Natural killer cell (primary cell): ENCODE measurements at regions not wholly inside any gene's neighbourhood (a gene's known extent, or its start where the extent isn't known, plus 50 kb on each side); places are given as distances from the start of the nearest gene placed in this dataset.

Experiments used
- ATAC-seq, 3 donors: fragments of 150-1000 bp in 2 of 3; fragments of 200-7000 bp in 1 of 3; cut with Tn5 transposase; 1 replicate in 1 of 3; 2 replicates in 2 of 3; pipeline ENCODE4 v1.10.0; 2021; ENCODE audit warnings: mild to moderate bottlenecking in 2 of 3, moderate library complexity in 2 of 3
- DNase-seq, 2 donors: peaks; one replicate each; pipeline versions ENCODE4 v3.0.0 to v3.0.0-alpha.2; 2013 to 2021; ENCODE audit warnings: mixed read lengths in 1 of 2
- H3K27ac ChIP-seq: one replicate; pipeline ENCODE4 v1.5.1; 2013; ENCODE audit warnings: mild to moderate bottlenecking, low read length
- H3K27me3 ChIP-seq: one replicate; pipeline ENCODE4 v1.6.1; 2013; ENCODE audit warnings: low read length; ENCODE audit not compliant: control insufficient read depth, insufficient read depth
- H3K36me3 ChIP-seq: one replicate; pipeline ENCODE4 v1.6.1; 2013; ENCODE audit warnings: low read length; ENCODE audit not compliant: control insufficient read depth, insufficient read depth
- H3K4me1 ChIP-seq: one replicate; pipeline ENCODE4 v1.6.1; 2013; ENCODE audit warnings: low read length; ENCODE audit not compliant: control insufficient read depth, insufficient read depth
- H3K4me3 ChIP-seq: one replicate; pipeline ENCODE4 v1.5.1; 2013; ENCODE audit warnings: low read length
- H3K9me3 ChIP-seq: one replicate; pipeline ENCODE4 v1.6.1; 2013; ENCODE audit warnings: low read length; ENCODE audit not compliant: control insufficient read depth, insufficient read depth
- H3K27ac Mint-ChIP-seq, 2 donors: one replicate each; pipeline ENCODE4 v1.8.0; 2022; ENCODE audit warnings: mild to moderate bottlenecking in 2 of 2, mixed read lengths in 2 of 2, moderate library complexity in 1 of 2
- H3K27me3 Mint-ChIP-seq, 2 donors: one replicate each; pipeline ENCODE4 v1.8.0; 2022; ENCODE audit warnings: low read depth in 2 of 2, mixed read lengths in 2 of 2
- H3K36me3 Mint-ChIP-seq: one replicate; pipeline ENCODE4 v1.8.0; 2022; ENCODE audit warnings: mixed read lengths
- H3K4me1 Mint-ChIP-seq, 2 donors: one replicate each; pipeline ENCODE4 v1.8.0; 2022; ENCODE audit warnings: mixed read lengths in 2 of 2
- H3K4me3 Mint-ChIP-seq: one replicate; pipeline ENCODE4 v1.8.0; 2022; ENCODE audit warnings: mild to moderate bottlenecking, moderate library complexity, mixed read lengths
- H3K9me3 Mint-ChIP-seq, 2 donors: one replicate each; pipeline ENCODE4 v1.8.0; 2022; ENCODE audit warnings: mixed read lengths in 2 of 2
- CTCF ChIP-seq: fragments of 200-600 bp; IDR thresholded peaks from one replicate; pipeline ENCODE4 v1.8.0; 2022; ENCODE audit warnings: antibody characterized with exemption
- WGBS: methylation state at CpG from one replicate; pipeline ENCODE4 v1.1.7; 2013; ENCODE audit warnings: missing lambda C conversion rate; ENCODE audit not compliant: insufficient coverage; 5-methylcytosine and 5-hydroxymethylcytosine counted together
- intact Hi-C: fragments of 100-400 bp; cut with micrococcal nuclease; formaldehyde crosslinking; loops from one replicate; pipeline ENCODE4 v1.14.2; 2022

- ATAC-seq = no peak
- no peaks in the 10 kb centered on the region for H3K27me3 Mint-ChIP-seq
These were observed 147.5 kb upstream of the PLN start for GRCh38 chr6:118400582-118400981.

GRCh38 chr6:118401325-118401975, 146.6 kb upstream of the PLN start:
- Histone ChIP-seq H3K4me3 (no peak overlapping the region), H3K36me3 (no peaks in the 10 kb centered on the region), H3K4me1 (no peaks in the 10 kb centered on the region), H3K9me3 (no peaks in the 10 kb centered on the region), H3K27ac (no peak overlapping the region), H3K27me3 (no peaks in the 10 kb centered on the region)
- H3K36me3 Mint-ChIP-seq = no peaks in the 10 kb centered on the region
- WGBS = 88% methylated on average over 2 of the region's 3 CpGs
- no peaks in the 10 kb centered on the region for H3K4me1 Mint-ChIP-seq
- intact Hi-C loops = no loop called here
- no peak overlapping the region for H3K4me3 Mint-ChIP-seq
- TF ChIP-seq CTCF = no peak
- H3K9me3 Mint-ChIP-seq = no peaks in the 10 kb centered on the region
- no peak for ATAC-seq
- no peak overlapping the region for H3K27ac Mint-ChIP-seq
- DNase-seq = no peak
- no peaks in the 10 kb centered on the region for H3K27me3 Mint-ChIP-seq

More at GRCh38 chr6:118400582-118400981, 147.5 kb upstream of the PLN start:
- no peaks in the 10 kb centered on the region for H3K36me3 ChIP-seq
- no peaks in the 10 kb centered on the region for H3K4me1 ChIP-seq
- WGBS = 81% methylated on average over 2 of the region's 2 CpGs
- intact Hi-C loops = no loop called here
- no peaks in the 10 kb centered on the region for H3K9me3 Mint-ChIP-seq
- no peak for DNase-seq
- no peak overlapping the region for H3K27ac ChIP-seq
- H3K9me3 ChIP-seq = no peaks in the 10 kb centered on the region
- TF ChIP-seq CTCF = no peak
- H3K4me3 ChIP-seq = no peak overlapping the region
- no peak overlapping the region for H3K4me3 Mint-ChIP-seq
- no peaks in the 10 kb centered on the region for H3K4me1 Mint-ChIP-seq
- no peak overlapping the region for H3K27ac Mint-ChIP-seq
- H3K27me3 ChIP-seq = no peaks in the 10 kb centered on the region
- no peaks in the 10 kb centered on the region for H3K36me3 Mint-ChIP-seq

GRCh38 chr6:118403036-118403435, 145.1 kb upstream of the PLN start:
- Mint-ChIP-seq H3K27me3 (no peaks in the 10 kb centered on the region), H3K27ac (no peak overlapping the region), H3K4me1 (no peaks in the 10 kb centered on the region), H3K9me3 (peaks cover 0 to 2% of the 10 kb centered on the region in 2 donors), H3K4me3 (no peak overlapping the region), H3K36me3 (no peaks in the 10 kb centered on the region)
- DNase-seq (no peak), ATAC-seq (no peak)
- WGBS = 61% methylated on average over 3 of the region's 3 CpGs
- H3K4me3 ChIP-seq = no peak overlapping the region
- intact Hi-C loops = no loop called here
- TF ChIP-seq CTCF = no peak
- no peak overlapping the region for H3K27ac ChIP-seq
- no peaks in the 10 kb centered on the region for H3K36me3 ChIP-seq
- H3K4me1 ChIP-seq = no peaks in the 10 kb centered on the region
- no peaks in the 10 kb centered on the region for H3K27me3 ChIP-seq
- peaks cover 3% of the 10 kb centered on the region for H3K9me3 ChIP-seq

GRCh38 chr6:118408863-118409262, 139.2 kb upstream of the PLN start:
- 99% methylated on average over 5 of the region's 5 CpGs for WGBS

More at GRCh38 chr6:118408863-118409262, 139.2 kb upstream of the PLN start:
- Mint-ChIP-seq H3K27me3 (peaks cover 0 to 3% of the 10 kb centered on the region in 2 donors), H3K27ac (no peak overlapping the region), H3K36me3 (peaks cover 17% of the 10 kb centered on the region), H3K4me3 (no peak overlapping the region), H3K9me3 (peaks cover 7 to 8% of the 10 kb centered on the region in 2 donors), H3K4me1 (no peaks in the 10 kb centered on the region)
- Histone ChIP-seq H3K27me3 (no peaks in the 10 kb centered on the region), H3K9me3 (peaks cover 3% of the 10 kb centered on the region), H3K27ac (no peak overlapping the region), H3K4me3 (no peak overlapping the region), H3K4me1 (no peaks in the 10 kb centered on the region), H3K36me3 (no peaks in the 10 kb centered on the region)
- TF ChIP-seq CTCF = no peak
- intact Hi-C loops = no loop called here
- no peak for ATAC-seq
- no peak for DNase-seq
